ENCODE measurements at regions not wholly inside any gene's neighbourhood (a gene's known extent, or its start where the extent isn't known, plus 50 kb on each side); places are given as distances from the start of the nearest gene placed in this dataset.
"Not testable (repeated sequence)": the region's sequence is repeated elsewhere in the genome, so short reads cannot be mapped to it uniquely, and the experiment has no call there.

GRCh38 chr10:2519139-2519538 lies 548.2 kb upstream of the PFKP start:
- H3K4me1 ChIP-seq (ENCODE audit: control insufficient read depth in 4 of 4, insufficient read depth in 4 of 4, low read length in 3 of 4) = no peaks in the 10 kb centered on the region
- DNase-seq (ENCODE audit: low spot score) = no peak
- H3K36me3 ChIP-seq (ENCODE audit: control insufficient read depth in 4 of 4, insufficient read depth in 3 of 4, low read depth in 1 of 4, low read length in 3 of 4) = no peaks in the 10 kb centered on the region
- no peak overlapping the region for H3K4me3 ChIP-seq (ENCODE audit: low read depth in 1 of 3, low read length in 3 of 3)
- TF ChIP-seq, protein P1, sequence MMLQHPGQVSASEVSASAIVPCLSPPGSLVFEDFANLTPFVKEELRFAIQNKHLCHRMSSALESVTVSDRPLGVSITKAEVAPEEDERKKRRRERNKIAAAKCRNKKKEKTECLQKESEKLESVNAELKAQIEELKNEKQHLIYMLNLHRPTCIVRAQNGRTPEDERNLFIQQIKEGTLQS (IDR thresholded peaks at IDR 0.05) = no peak
- TF ChIP-seq TAF1 (conservative IDR thresholded peaks at IDR 0.05) (no peak), EGR1 (IDR thresholded peaks at IDR 0.05; ENCODE audit: low read depth in 2 of 2) (no peak), FOXA1 (IDR thresholded peaks at IDR 0.05) (no peak), GABPA (IDR thresholded peaks at IDR 0.05 in 1 of 2, conservative IDR thresholded peaks at IDR 0.05 in 1 of 2) (no peak), YY1 (IDR thresholded peaks at IDR 0.05) (no peak), HNF4A (conservative IDR thresholded peaks at IDR 0.05) (no peak)
- TF ChIP-seq, protein P2, sequence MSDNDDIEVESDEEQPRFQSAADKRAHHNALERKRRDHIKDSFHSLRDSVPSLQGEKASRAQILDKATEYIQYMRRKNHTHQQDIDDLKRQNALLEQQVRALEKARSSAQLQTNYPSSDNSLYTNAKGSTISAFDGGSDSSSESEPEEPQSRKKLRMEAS (IDR thresholded peaks at IDR 0.05) = no peak
- no peaks in the 10 kb centered on the region for H3K9me3 ChIP-seq (ENCODE audit: control insufficient read depth in 4 of 4, low read length in 3 of 4)
- no peak overlapping the region for H3K27ac ChIP-seq (ENCODE audit: low read depth in 1 of 2, low read length in 2 of 2)
- H3K9ac ChIP-seq (ENCODE audit: low read depth in 1 of 2, low read length in 2 of 2) = no peak overlapping the region
- no peaks in the 10 kb centered on the region for H3K27me3 ChIP-seq (ENCODE audit: control insufficient read depth in 4 of 4, insufficient read depth in 4 of 4, low read length in 3 of 4)
- 82% methylated on average over 8 of the region's 8 CpGs for WGBS

GRCh38 chr10:2509081-2509531 lies 558.2 kb upstream of the PFKP start:
- WGBS = 57% methylated on average over 4 of the region's 4 CpGs
- Histone ChIP-seq H3K9me3 (ENCODE audit: control insufficient read depth in 4 of 4, low read length in 3 of 4) (no peaks in the 10 kb centered on the region), H3K4me3 (ENCODE audit: low read depth in 1 of 3, low read length in 3 of 3) (no peak overlapping the region), H3K4me1 (ENCODE audit: control insufficient read depth in 4 of 4, insufficient read depth in 4 of 4, low read length in 3 of 4) (no peaks in the 10 kb centered on the region), H3K36me3 (ENCODE audit: control insufficient read depth in 4 of 4, insufficient read depth in 3 of 4, low read depth in 1 of 4, low read length in 3 of 4) (no peaks in the 10 kb centered on the region), H3K9ac (ENCODE audit: low read depth in 1 of 2, low read length in 2 of 2) (no peak overlapping the region), H3K27me3 (ENCODE audit: control insufficient read depth in 4 of 4, insufficient read depth in 4 of 4, low read length in 3 of 4) (peaks cover 0 to 5% (median 2%) of the 10 kb centered on the region in 4 donors), H3K27ac (ENCODE audit: low read depth in 1 of 2, low read length in 2 of 2) (no peak overlapping the region)
- TF ChIP-seq FOXA1 (IDR thresholded peaks at IDR 0.05) = no peak
- TF ChIP-seq YY1 (IDR thresholded peaks at IDR 0.05) = no peak
- TF ChIP-seq, protein P1 (IDR thresholded peaks at IDR 0.05) = no peak
- TF ChIP-seq HNF4A (conservative IDR thresholded peaks at IDR 0.05) = no peak
- TF ChIP-seq, protein P3, sequence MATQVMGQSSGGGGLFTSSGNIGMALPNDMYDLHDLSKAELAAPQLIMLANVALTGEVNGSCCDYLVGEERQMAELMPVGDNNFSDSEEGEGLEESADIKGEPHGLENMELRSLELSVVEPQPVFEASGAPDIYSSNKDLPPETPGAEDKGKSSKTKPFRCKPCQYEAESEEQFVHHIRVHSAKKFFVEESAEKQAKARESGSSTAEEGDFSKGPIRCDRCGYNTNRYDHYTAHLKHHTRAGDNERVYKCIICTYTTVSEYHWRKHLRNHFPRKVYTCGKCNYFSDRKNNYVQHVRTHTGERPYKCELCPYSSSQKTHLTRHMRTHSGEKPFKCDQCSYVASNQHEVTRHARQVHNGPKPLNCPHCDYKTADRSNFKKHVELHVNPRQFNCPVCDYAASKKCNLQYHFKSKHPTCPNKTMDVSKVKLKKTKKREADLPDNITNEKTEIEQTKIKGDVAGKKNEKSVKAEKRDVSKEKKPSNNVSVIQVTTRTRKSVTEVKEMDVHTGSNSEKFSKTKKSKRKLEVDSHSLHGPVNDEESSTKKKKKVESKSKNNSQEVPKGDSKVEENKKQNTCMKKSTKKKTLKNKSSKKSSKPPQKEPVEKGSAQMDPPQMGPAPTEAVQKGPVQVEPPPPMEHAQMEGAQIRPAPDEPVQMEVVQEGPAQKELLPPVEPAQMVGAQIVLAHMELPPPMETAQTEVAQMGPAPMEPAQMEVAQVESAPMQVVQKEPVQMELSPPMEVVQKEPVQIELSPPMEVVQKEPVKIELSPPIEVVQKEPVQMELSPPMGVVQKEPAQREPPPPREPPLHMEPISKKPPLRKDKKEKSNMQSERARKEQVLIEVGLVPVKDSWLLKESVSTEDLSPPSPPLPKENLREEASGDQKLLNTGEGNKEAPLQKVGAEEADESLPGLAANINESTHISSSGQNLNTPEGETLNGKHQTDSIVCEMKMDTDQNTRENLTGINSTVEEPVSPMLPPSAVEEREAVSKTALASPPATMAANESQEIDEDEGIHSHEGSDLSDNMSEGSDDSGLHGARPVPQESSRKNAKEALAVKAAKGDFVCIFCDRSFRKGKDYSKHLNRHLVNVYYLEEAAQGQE (IDR thresholded peaks at IDR 0.05) = no peak
- no peak for TF ChIP-seq JUND (IDR thresholded peaks at IDR 0.05)
- TF ChIP-seq GABPA (IDR thresholded peaks at IDR 0.05 in 1 of 2, conservative IDR thresholded peaks at IDR 0.05 in 1 of 2) = no peak
- no peak for TF ChIP-seq NR2F2 (IDR thresholded peaks at IDR 0.05)
- TF ChIP-seq EGR1 (IDR thresholded peaks at IDR 0.05; ENCODE audit: low read depth in 2 of 2) = no peak
- TF ChIP-seq, protein P2 (IDR thresholded peaks at IDR 0.05) = no peak
- no peak for TF ChIP-seq RXRA (IDR thresholded peaks at IDR 0.05)
- TF ChIP-seq HNF4G (IDR thresholded peaks at IDR 0.05) = no peak
- no peak for TF ChIP-seq SP1 (IDR thresholded peaks at IDR 0.05)
- no peak for TF ChIP-seq RAD21 (IDR thresholded peaks at IDR 0.05)
- TF ChIP-seq ZBTB33 (IDR thresholded peaks at IDR 0.05) = no peak
- no peak for TF ChIP-seq CTCF (IDR thresholded peaks at IDR 0.05; ENCODE audit: low read depth, low read length, missing input control)
- no peak for DNase-seq (ENCODE audit: low spot score)

DNA sequence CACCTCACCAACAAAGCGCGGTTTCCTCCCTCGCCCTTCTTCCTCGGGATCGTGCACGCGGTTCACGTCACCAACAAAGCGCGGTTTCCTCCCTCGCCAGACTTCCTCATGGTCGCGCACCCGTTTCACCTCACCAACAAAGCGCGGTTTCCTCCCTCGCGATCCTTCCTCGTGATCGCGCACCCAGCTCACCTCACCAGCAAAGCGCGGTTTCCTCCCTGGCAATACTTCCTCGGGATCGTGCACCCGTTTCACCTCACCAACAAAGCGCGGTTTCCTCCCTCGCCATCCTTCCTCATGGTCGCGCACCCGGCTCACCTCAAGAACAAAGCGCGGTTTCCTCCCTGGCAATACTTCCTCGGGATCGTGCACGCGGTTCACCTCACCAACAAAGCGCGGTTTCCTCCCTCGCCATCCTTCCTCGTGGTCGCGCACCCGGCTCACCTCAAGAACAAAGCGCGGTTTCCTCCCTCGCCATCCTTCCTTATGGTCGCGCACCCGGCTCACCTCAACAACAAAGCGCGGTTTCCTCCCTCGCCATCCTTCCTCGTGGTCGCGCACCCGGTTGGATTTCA lies 565.9 kb upstream of the PFKP start:
- WGBS = 61% methylated on average over 56 of the region's 58 CpGs
- H3K9me3 ChIP-seq (ENCODE audit: control insufficient read depth in 4 of 4, low read length in 3 of 4); H3K27ac ChIP-seq (ENCODE audit: low read depth in 1 of 2, low read length in 2 of 2); H3K4me1 ChIP-seq (ENCODE audit: control insufficient read depth in 4 of 4, insufficient read depth in 4 of 4, low read length in 3 of 4); H3K4me3 ChIP-seq (ENCODE audit: low read depth in 1 of 3, low read length in 3 of 3); H3K9ac ChIP-seq (ENCODE audit: low read depth in 1 of 2, low read length in 2 of 2); H3K27me3 ChIP-seq (ENCODE audit: control insufficient read depth in 4 of 4, insufficient read depth in 4 of 4, low read length in 3 of 4); H3K36me3 ChIP-seq (ENCODE audit: control insufficient read depth in 4 of 4, insufficient read depth in 3 of 4, low read depth in 1 of 4, low read length in 3 of 4); DNase-seq (ENCODE audit: low spot score): not testable (repeated sequence)
